Activated T-helper 1 cell treated with Interleukin-2 at 50 U/mL for 16 hours (primary cell): ENCODE measurements at regions not wholly inside any gene's neighbourhood (a gene's known extent, or its start where the extent isn't known, plus 50 kb on each side); places are given as distances from the start of the nearest gene placed in this dataset.
"Not testable (repeated sequence)": the region's sequence is repeated elsewhere in the genome, so short reads cannot be mapped to it uniquely, and the experiment has no call there.

Experiments
- DNase-seq: peaks from one replicate; pipeline ENCODE4 v3.0.0-alpha.2; 2020; ENCODE audit warnings: low read depth

- DNase-seq: no peak
Observed at GRCh38 chr9:117938896-117939295, 234.7 kb downstream of the TLR4 start.

- not testable (repeated sequence) for DNase-seq
Observed at GRCh38 chr9:117944750-117945149, 240.5 kb downstream of the TLR4 start.

GRCh38 chr9:117945286-117945685, 241.1 kb downstream of the TLR4 start:
- no peak for DNase-seq

DNA sequence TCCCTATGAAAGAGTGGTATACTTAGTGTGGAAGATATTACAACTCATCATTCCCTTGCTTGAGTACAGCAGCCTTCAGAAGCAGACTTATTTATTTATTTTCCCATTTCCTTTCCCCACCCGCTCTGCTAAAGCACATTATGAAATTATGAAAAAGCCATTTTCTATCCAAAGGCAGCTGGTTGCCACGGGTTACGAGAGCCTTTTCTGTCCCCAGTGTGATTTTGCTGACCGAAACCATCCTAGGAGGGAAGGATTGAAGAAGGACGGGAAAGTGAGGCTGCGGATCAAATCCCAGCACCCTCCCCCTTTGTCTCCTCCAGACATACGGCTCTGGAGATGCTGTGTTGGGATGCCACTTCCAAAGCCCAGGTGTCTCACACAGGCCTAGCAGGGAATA, 246.9 kb downstream of the TLR4 start:
- no peak for DNase-seq

DNA sequence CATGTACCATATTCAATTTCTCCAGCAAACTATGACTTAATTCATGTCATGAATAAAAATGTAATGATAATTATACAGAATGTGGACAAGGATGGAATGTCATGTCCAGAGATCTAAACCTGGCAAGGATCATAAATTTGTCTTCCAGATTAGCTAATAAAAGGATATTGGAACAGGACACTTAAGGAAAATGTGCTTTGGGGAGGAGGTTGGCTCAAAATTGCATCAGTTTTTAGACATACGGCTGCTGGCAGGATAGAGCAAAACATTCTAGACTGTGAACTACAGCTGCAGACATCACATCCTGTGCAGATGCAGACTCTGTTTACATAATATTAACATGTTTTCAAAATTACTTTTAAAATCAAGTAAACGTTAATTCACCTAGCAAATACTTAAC, 248.4 kb downstream of the TLR4 start:
- DNase-seq: no peak

GRCh38 chr9:117957267-117957666, 253.1 kb downstream of the TLR4 start:
- DNase-seq: no peak

- no peak for DNase-seq
Observed at GRCh38 chr9:117958726-117959125, 254.5 kb downstream of the TLR4 start.

DNA sequence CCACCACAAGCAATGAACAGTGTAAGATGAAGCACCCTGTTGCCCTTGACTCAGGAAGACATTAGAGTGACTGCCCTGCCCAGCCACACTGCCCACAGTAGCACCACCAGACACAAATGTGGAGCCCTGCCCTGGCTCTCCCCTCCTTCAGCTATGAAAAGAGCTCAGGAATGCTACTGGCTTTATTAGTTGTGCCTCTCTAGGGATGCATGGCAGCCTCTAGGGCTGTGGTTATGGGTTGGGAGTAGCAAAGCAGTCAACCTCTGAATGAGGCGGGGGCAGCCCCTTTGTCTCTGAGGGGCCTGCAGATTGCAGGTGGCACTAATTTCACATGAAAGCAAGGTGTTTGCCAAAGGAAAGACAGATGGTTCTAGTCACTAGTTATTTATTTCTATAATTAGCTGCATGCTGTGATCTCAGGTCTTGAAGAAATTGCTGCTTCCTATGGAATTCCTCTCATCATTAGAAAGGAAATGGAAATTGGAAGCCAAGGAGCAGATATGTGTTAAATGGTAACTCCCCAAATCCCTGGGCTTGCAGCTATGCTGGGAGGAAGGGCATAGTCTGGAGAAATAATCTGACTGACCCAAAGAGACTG, 259.4 kb downstream of the TLR4 start:
- no peak for DNase-seq

DNA sequence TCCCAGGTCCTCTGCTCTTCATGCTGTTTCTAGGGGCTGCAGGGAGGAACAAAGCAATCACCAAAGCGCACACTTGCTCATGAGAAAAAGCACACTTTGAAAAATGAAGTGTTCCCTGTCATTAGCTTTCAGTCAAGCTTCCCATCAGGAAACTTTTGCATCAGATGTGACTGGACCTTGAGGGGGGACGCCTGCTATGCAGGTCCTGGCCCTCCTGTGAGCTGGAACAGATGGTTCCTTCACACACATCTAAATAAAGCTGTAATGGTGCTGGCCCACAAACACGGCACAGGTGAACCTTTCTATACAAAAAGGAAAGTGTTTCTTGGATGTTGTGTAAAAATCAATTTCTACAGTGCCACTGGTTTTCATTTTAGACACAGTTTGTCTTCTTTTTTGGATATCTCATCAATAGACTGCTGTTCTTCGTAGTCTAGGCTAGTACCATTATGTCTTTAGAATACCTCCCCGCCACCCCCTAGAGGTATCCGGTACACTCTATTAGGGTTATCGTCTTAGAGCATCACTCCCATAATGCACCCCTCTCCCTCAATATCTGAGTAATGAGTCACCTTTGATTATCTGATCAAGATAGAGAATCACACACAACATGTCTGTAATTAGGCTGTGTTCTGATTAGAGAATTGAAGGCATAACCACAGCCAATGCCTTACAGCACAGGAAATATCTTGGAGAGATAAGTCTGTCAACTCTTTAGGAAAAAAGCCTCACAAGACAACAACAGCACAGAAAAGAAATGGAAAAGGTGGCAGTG, 266.3 kb downstream of the TLR4 start:
- DNase-seq: no peak

- no peak for DNase-seq
Observed at GRCh38 chr9:117974108-117974507, 269.9 kb downstream of the TLR4 start.

DNA sequence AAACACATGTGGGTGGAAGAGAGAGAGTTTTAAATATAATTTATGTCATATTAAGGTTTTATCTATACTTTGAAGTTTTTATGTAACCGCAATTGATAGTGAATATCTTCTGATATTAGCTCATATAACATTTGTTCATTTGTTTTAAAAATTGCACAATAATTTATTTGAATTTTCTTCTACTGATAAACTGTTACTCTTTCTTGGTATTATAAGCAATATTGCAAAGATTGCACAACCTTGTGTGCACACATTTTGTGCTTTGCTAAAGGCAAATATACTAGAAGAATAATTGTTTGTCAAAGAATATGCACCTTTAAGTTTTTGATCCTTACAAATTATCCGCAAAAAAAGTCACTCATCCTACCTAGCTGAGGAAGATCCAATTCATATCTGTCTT, 275.7 kb downstream of the TLR4 start:
- DNase-seq: no peak

GRCh38 chr9:117987945-117988344, 283.7 kb downstream of the TLR4 start:
- no peak for DNase-seq

- no peak for DNase-seq
Observed at GRCh38 chr9:117992006-117992405, 287.8 kb downstream of the TLR4 start.

GRCh38 chr9:118000581-118000980, 296.4 kb downstream of the TLR4 start:
- no peak for DNase-seq

GRCh38 chr9:118003240-118003639, 299.0 kb downstream of the TLR4 start:
- no peak for DNase-seq

DNA sequence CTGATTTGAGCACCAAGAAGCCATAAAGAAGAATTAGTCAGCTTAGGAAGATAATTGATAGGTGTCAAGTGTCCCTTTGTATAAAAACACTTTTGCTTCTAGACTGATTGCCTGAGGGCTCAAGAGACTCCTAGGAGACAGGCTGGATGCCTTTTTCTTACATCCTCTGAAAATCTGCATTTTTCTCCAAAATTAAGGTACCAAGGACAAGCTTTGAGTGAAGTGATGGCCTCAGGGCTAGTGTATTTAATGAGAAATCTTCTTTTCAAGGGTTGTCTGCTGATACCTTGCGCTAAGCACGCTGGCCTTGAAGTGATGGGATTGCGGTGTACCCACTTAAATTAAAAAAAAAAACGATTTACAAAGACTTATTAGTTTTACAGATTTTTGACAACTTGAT, 304.0 kb downstream of the TLR4 start:
- no peak for DNase-seq

GRCh38 chr9:118009614-118010013, 305.4 kb downstream of the TLR4 start:
- no peak for DNase-seq

DNA sequence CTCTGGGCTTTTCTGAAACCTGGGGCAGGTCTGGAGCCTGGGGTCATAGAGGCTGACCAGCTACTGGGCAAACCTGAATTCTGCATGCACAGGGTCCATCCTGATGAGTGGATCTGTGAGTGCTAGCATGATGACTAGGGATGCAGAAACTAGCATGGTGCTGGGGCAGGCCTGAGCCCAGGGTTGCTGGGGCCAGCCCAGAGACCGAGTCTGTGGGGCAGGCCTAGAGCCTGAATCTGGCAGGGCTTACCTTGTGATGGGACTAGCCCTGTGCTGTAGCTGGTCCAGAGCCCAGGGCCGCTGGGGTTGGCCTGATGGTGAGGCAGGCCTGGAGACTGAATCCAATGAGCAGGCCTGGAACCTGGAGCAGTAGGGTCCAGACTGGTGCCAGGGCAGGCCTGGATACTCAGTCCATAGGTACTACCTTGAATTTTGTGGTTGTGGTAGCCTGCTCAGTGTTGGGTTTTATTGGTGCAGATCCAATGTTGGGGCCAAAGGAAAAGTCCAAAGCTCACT, 313.5 kb downstream of the TLR4 start:
- DNase-seq: no peak

- DNase-seq: no peak
Observed at GRCh38 chr9:118023644-118024043, 319.4 kb downstream of the TLR4 start.

GRCh38 chr9:118028225-118028624, 324.0 kb downstream of the TLR4 start:
- DNase-seq: no peak

- DNase-seq: no peak
Observed at GRCh38 chr9:118029425-118029824, 325.2 kb downstream of the TLR4 start.

DNA sequence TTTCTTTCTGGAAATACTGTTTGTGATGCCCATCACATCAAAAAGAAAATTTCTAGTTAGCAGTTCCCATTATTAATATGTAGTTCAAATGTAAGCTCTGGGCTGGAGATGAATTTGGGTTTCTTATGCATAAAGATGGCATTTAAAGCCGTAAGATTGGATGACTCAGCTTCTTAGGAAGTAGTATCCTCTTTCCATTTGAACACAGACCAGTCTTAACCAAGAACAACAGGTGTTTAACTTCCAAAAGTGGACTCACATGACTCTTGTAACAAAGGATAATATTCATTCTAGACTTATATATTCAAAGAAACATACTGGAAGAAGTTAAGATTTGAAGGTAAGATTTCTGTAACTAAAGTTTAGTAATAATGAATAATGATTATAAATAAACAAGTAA, 330.5 kb downstream of the TLR4 start:
- no peak for DNase-seq

DNA sequence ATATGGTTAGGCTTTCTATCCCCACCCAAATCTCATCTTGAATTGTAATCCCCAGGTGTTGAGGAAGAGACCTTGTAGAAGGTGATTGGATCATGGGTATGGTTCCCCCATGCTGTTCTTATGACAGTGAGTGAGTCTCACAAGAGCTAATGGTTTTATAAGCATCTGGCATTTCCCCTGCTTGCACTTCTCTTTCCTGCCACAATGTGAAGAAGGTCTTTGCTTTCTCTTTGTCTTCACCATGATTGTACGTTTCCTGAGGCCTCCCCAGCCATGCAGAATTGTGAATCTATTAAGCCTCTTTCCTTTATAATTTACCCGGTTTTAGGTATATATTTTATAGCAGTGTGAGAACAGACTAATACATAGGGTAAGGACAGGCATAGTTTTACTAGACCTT, 334.5 kb downstream of the TLR4 start:
- no peak for DNase-seq

GRCh38 chr9:118058227-118058626, 354.0 kb downstream of the TLR4 start:
- no peak for DNase-seq
